ENCODE measurements at regions not wholly inside any gene's neighbourhood (a gene's known extent, or its start where the extent isn't known, plus 50 kb on each side); places are given as distances from the start of the nearest gene placed in this dataset.

DNA sequence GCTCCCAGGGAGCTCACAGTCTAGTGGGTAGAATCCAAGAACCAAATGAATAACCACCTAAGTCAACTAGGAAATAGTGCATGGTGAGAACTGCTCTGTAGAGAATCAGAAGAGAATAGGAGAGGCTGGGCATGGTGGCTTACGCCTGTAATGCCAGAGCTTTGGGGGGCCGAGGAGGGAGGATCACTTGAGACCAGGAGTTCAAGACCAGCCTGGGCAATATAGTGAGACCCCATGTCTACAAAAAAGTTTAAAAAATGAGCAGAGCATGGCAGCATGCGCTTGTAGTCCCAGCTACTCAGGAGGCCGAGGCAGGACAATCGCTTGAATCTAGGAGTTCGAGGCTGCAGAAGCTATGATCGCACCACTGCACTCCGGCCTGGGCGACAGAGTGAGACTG lies 122.3 kb upstream of the IRF2BP2 start:
- no peak for DNase-seq (ENCODE audit: low read depth)

DNA sequence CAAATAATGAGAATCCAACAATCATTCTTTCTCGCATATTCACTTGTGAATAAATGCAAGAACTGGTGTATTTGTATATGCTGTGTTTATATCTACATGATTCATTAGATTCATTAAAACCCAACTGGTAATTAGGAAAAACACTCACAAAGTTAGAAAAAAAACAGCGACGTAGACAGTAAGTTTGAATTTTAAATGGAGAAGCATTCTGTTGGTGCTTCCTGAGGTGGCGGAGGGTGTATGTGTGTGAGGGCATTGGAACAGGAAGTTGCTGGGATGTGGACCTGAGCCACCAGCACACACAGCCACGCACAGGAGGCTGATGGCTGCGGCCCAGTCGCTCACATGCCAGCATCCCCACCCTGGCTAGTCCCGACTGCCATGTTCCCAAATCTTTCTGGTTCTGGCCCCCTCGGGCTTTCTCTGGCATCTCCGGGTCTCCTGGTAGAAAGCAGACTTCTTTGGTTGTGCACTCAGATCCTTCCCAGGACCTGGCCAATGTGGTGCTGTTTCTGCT lies 121.6 kb upstream of the IRF2BP2 start:
- DNase-seq (ENCODE audit: low read depth): no peak

DNA sequence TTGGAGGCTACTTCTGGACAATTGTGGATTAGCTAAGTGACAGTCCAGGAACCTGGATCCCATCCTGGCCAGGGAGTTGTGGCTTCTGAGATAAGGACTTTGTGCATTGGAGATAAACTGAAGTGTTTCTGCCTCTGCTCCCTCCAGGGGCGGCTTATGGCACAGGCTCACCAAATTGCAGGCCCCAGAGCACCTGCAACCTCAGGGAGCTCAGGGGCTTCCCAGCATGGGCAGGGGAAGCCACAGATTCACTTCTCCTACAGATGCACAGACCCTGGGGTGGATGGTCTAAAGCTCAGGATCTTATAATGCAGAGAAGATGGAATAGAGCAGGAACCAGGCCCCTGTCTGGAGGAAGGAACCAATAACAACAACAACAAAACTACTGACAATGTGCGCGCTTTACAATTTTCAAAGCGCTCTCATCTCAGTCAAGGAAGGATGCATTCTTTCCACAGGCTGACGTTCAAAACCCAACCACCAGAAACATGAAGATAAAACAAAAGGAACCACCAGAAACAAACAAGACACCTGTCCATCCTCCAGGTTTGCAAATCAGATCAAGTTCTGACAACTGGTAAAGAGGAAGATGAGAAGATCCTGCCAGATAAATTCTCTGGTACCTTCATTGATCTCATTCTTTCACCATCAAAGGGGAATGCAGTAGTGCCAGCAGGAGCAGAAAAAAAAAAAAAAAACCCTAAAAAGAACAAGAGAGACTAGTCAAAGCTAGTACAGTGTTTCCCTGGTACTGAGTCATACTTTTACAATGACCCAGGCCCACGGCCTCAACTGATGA lies 121.0 kb upstream of the IRF2BP2 start:
- DNase-seq (ENCODE audit: low read depth): no peak

DNA sequence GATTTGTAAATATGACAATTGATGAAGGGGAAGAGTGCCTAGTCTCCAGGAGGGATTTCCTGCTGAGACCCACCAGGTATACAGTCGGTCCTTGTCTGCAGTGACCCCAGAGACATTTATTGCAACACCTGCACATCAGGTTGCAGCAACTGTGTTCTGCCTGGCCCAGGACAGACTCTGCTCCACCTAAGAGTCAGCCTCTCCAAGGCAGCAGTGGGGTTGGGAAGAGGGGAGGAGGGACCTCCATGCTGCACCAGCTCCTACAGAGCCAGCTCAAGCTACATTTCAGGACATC lies 120.4 kb upstream of the IRF2BP2 start:
- DNase-seq (ENCODE audit: low read depth): no peak

DNA sequence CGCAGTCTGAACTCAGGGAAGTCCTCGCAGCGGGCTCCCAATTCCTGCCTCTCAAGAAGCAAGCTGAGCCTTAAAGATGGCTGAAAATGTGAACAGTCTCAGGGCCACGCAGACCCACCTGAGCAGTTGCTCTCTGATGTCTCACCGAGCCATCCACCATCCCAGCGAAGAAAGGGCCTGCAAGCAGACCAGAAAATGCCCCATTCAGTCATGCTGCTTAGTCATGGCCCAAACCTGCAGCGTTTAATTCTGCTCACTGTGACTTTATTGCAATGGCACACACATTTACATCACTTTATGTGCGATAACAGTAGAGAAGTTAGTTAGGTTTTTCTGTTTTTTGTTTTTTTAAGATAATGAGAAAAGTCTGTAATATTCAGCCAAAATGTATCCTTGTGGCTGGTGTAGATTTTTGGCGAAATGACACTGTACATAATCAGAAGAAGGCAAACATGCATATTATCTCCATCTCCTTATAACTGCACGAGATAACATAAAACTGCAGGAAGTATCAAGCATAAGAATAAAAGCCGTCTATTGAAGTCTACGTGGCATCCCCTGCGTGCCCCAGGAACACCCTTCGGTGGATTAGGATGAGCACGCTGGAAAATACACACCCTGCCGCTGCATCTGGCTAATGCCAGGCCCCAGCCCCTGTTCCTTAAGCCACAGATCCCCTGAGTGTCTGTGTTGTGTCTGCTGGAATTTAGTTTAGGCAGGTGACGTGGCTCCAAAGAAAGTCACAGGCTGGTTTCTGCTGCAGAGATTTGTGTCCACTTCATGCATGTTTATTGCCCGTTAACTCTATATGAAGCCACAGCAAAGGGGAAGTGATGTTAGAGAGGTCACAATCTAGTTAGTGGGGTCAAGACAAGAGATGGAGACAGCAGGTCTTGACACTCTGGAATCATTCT lies 119.8 kb upstream of the IRF2BP2 start:
- no peak for DNase-seq (ENCODE audit: low read depth)

DNA sequence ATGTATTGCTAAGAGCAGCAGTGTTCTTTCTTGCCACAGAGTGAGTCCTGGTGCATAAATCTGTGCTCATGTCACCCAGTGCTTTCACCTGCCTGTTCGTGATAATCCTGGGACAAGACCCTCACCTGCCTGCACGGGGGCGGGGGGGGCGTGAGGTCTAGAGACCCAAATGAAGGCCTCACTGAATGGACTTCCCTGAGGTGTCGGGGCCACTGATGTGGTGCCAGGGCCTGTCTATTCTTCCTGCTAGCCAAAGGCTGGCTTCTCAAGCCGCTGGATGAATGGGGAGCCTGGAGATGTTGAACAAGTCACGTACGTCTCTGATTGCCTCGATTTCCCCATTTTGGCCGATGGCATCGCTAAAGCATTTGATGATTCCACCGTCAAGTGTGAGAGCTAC lies 118.8 kb upstream of the IRF2BP2 start:
- DNase-seq (ENCODE audit: low read depth): no peak

DNA sequence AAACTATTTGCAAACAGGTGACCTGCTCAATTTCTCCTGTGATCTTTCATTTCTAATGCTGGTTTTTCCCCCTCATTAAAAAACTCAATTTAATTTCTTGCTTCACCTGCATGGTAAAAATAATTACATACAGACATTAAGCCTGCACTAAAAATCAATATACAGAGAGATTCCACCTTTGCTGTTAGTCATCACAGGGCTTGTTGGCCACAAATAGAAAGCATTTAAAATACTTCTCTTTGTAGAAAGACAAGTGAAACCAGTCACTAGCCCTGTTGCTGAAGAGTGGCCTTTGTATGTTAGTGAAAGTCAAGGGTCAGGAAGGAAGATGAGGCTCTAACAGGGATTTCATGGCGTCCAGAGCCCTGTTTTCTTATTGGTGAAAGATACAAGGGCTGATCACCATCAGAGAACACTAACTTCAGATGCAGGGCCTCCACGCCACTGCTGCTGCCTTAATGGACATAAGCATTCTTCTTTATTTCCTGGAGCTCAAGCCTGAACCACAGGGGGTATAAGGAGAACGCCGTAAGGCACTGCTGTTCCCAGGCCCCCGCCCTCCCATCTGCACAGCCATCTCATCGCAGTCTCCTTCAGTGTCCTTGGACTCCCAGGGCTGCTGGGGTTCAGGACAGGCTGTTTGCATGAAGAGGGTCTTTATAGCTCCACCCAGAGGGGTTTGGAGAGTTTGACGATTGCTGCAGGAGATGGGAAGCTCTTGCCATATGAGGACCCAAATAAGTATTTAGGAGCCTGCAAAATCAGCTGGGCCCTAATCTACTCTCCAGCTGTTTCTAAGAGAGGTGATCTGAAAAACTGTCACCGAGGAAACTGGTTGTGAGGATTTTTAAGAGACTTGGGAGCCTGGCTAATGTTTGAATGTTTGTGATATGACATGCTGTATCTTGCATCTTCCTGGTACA lies 117.3 kb upstream of the IRF2BP2 start:
- no peak for DNase-seq (ENCODE audit: low read depth)

DNA sequence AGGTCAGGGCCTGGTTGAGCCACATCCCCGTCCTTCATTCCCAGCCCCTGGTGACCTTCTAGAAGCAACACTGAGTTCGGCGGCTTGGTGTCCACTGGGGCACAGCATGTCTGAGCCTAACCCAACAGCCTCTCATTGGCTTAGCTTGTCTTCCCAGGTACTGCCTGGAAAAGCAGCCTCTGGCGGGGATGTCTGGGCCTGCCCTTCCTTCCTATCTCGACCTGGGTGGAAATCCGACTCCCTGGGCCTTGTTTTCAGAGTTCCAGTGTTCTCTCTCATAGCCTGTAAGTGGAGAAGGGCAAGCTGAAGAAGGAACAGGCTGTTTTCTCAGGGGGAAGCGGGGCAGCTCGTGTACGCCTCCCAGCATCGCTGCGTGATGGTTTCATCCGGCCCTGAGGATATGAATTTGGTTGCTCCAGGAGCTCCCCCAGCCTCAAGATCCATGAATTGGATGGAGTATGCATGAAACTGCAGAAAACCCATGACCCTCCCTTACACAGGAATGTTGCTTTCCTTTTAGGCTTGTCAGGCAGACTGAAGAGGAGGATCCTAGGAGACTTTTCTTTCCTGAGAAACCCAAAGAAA lies 116.5 kb upstream of the IRF2BP2 start:
- DNase-seq (ENCODE audit: low read depth): no peak

DNA sequence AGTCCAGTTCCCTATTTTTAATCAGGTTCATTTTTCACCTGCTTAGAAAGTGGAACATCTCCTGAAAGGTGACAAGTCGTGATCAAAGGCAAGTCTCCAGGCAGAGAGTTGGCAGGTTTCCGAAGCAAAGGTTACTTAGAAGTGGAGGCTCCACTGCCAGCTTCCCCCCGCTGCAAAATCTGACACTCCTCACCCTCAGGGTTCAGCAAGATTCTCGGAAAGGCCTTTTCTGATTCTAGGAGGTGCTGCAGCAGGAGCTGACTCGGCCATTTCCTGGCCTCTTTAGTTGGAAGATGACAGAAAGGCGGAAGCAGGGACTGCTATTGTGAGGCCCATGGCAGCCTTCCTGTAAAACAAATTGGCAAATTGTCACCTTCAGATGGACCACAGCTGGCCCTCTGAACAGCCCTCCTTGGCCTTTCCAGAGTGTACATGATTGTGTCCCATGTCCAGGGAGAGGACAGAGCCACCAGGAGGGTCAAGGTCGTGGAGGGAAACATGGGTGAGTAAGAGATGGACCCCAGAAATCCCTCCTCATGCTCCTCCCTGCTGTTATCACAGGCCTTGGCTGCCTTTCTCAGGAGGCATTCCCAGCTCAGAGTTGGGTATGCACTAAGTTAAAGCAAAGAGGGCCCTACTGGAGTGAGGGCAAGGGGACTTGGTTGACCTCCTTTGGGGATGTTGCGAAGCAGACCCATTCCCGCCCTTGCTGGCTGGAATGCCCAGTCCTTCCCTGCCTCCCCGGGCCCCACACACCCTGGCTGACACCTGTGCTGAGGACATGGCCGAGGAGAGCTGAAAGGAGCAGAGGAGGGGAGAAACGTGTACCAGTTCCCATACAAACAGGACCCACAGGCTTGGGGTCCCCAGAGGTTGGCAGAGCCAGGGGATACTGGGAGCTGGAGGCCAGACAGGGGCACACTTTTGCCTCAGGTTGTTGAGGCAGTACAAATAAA lies 115.5 kb upstream of the IRF2BP2 start:
- DNase-seq (ENCODE audit: low read depth): no peak

DNA sequence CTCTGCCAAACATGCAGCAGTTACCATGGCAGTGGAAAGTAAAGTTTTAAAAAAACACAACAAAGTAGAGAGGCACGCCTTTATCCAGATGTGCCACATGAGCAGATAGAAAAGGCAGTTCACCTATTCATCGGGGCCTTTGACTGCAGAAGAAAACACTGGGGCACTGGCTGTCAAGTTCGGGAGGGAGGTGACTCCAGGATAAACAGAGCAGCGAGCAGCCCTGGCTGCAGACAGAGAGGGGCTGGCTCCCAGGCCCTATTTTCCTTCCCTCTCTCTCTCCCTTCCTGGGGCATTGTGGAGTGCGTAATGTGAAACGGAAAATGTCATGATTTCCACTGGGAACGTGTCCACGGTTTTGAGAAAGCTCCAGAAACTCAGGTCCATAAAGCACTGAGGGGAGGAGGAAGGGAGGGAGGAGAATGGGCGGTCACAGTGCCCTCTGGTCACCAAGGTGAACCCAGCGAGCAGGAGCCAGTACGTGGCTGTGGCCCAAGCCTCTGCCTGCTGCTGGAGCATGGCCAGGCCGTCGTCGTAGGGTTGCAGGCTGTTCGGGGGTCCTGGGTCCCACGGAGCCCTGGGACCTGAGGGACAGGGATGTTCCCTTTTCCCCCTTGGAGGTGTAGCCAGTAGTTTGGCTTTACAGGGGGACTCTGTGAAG lies 114.7 kb upstream of the IRF2BP2 start:
- peak; percentile 11 for DNase-seq (ENCODE audit: low read depth)

DNA sequence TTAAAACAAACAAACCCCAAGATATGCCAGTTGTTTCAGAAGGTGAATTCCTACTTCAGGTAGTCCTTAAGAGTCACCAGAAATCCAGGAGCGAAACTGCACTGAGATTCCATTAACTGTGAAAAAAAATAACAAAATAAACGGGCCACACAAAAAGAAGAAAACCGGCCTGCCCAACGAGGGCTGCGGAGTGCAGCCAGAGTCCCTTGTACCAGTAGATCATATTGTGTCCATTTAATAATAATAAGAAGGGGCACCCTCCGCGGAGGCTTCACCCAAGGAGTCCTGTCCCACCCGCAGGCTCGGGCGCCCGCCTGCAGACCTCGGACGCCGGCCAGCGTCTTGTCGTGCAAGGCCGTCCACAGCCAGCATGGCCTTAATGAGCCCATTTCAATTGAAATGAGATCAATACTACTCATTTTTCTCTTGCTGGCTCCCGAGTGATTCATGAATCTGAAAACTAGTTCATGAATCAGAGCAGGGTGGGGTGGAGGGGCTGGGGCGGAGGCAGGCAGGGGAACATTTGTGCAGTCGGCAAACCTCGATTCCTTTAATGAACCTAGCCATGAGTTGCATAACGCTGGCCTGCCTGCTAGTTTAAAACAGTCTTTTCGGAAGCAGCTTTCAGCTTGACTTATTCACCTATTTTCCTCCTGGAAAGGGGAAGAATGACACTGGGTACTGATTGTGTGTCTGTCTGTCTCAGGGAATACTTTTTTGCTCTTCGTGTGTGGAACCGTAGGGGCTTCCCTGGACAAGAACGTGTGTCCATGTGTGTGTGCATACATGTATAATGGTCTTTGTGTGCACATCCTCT lies 113.1 kb upstream of the IRF2BP2 start:
- DNase-seq (ENCODE audit: low read depth): peak; percentile 55

DNA sequence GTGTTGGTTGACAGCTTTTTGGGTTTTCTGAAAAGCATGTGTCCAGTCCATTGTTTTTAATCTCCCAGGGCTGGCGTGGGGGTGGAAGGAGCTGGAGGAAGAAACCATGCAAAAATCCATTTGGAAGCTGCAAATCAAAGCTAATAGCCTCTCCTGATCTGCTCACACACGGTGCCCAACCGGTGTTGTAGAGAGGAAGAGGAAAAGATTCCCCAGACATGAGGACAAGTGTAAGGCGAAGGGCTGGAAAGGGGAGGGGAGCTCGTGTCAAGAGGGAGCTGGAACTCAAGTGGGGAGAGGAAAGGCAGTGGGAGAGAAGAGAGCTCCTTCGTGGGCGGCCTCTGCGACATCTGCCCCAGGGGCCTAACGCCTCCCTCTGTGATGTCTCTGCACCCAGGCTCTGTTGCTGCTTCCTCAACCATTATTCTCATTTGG lies 112.3 kb upstream of the IRF2BP2 start:
- no peak for DNase-seq (ENCODE audit: low read depth)

DNA sequence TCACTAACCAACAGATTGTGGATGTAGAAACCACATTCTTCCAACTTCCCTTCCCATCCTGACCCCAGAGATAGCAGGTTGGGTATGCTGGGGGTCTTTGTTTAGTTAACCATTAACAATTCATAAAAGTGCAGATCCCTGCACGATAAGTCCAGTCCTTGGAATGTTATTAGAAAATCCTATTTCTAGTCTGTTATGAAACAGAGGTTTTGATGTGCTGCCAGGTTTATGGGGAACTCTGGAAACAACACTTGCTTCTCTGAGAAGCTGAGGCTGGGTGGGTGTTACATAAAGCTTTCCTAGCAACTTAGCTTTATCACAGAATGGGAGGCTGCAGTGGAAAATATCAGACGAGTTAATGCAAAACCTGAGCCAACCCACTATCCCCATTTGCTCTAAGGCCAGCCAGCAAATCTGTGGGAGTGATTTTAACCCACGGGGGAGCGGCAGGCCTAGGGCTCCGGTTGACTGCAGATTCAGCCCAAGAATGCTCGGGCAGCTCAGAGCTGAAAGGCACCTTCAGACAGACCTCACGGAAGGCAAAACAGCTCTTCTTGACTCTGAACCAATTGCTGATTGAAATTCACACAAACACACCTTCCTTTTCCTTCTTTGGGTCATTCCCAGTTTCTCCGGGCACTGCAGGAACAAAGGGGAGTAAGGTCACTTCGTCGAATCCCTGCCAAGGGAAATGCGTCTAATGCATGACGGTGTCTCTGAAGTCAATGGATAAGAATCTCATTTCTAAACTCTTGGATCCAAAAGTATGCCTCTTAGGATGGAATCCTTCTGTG lies 111.7 kb upstream of the IRF2BP2 start:
- no peak for DNase-seq (ENCODE audit: low read depth)

DNA sequence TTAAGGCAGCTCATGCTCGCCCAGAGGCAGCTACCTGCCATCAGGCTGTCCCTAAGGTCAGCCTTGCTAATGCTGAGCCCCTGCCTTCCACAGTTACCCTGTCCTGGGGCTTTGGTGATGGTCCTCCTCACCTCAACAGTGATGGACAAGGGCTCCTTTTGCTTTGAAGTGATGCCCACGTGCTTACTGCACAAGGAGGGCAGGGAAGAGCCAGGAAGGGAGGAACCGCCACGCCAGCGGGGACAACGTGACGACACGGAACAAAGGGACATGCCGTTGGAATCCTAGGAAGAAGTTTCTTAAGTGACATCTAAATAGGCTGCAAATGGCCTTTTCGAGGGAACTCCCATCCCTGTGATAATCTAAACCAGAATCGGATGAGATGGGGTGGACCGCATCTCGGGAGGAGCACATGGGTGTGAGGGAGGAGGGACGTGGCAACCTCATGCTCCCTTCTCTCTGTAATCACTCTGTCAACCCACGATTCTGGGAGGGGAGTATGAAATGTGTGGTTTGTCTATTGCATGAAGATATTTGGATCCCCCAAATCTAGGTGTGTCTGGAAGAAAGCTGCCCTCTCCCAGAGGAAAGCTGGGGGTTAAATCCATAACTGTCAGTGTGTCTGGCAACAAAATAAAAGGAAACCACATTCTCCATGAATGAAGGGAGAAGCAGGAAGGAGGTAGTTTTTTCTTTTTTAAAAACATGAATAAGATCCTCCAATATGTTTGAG lies 110.9 kb upstream of the IRF2BP2 start:
- DNase-seq (ENCODE audit: low read depth): no peak

DNA sequence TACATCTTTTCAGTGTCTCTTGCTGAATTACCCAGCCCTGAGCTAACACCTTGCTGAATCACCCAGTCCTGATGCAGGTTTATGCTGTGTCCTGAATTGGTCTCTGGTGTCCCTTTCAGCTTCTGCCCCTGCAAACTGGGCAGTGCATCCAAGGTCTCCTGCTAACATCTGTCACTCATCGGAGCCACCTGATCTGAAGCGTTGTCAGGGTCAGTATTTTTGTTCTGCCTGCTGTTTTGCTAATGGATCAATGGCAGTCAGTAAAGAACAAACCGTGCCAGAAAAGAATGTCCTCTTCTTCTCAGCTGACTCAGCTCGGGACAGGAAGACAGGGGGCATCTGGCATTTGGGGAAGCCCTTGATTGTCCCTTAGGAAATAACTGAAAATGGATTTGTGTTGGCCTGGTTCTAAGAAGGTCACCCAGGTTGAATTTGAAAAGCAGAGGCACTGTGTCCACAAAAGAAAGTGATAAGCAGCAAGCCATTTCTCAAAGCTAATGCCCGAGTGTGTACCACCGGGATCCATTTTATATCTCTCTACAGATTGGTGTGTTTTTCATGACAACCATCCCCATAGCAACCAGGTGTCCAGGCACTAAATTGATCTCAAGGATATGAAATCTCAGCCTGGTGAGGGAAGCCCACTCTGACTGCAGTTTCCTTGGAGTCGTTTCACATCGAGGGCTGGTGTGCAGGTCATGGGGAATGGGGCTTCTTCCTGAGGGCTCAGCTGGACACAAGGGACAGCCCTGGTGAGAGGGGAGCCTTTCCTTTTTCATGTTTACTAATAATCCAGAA lies 109.7 kb upstream of the IRF2BP2 start:
- no peak for DNase-seq (ENCODE audit: low read depth)

Data from stimulated activated CD8-positive, alpha-beta memory T cell treated with anti-CD3 and anti-CD28 coated beads, Interleukin-12 subunit alpha, Interleukin-12 subunit beta, amount 100 ng/mL, for 4 hours (primary cell).